ENCODE measurements at regions not wholly inside any gene's neighbourhood (a gene's known extent, or its start where the extent isn't known, plus 50 kb on each side); places are given as distances from the start of the nearest gene placed in this dataset.
A peak's percentile ranks its signal among the peaks of the same experiment; 100 is the strongest.

DNA sequence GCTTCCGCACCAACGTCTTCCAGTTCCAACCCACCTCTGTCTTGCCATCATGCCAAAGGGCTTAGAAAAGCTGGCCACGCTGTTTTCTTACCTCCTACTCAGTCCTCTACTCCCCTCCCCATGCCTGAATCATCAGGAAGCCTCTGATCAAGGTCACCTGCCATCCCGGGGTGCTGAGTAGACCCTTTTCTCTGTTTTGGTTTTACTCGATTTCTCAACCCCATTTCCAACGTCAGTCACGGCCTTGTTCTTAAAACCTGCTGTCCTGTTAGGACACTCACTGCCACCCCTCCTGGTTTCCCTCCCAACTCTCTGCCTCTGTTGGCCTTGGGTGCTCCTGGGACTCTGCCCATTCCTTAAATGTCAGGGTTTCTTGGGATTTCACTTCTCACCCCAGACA lies 350.1 kb downstream of the FOXO1 start:
- Histone ChIP-seq H3K27ac (ENCODE audit: low read depth in 2 of 2, low read length in 2 of 2) (no peak overlapping the region), H3K27me3 (ENCODE audit: control insufficient read depth, insufficient read depth, low read length) (no peaks in the 10 kb centered on the region), H3K9me3 (ENCODE audit: control insufficient read depth in 2 of 3, insufficient read depth in 1 of 3, low read length in 3 of 3) (no peaks in the 10 kb centered on the region), H3K4me1 (ENCODE audit: control insufficient read depth in 2 of 3, insufficient read depth in 2 of 3, low read depth in 1 of 3, low read length in 3 of 3) (no peaks in the 10 kb centered on the region), H3K9ac (ENCODE audit: low read length in 3 of 3) (no peak overlapping the region), H3K4me3 (ENCODE audit: low read length in 3 of 3) (no peak overlapping the region), H3K36me3 (ENCODE audit: control insufficient read depth in 2 of 3, insufficient read depth in 3 of 3, low read length in 3 of 3) (no peaks in the 10 kb centered on the region)
- intact Hi-C loops (cut with DNase I): no loop called here
- FAIRE-seq (no peak), DNase-seq (no peak)
- TF ChIP-seq, protein P1, sequence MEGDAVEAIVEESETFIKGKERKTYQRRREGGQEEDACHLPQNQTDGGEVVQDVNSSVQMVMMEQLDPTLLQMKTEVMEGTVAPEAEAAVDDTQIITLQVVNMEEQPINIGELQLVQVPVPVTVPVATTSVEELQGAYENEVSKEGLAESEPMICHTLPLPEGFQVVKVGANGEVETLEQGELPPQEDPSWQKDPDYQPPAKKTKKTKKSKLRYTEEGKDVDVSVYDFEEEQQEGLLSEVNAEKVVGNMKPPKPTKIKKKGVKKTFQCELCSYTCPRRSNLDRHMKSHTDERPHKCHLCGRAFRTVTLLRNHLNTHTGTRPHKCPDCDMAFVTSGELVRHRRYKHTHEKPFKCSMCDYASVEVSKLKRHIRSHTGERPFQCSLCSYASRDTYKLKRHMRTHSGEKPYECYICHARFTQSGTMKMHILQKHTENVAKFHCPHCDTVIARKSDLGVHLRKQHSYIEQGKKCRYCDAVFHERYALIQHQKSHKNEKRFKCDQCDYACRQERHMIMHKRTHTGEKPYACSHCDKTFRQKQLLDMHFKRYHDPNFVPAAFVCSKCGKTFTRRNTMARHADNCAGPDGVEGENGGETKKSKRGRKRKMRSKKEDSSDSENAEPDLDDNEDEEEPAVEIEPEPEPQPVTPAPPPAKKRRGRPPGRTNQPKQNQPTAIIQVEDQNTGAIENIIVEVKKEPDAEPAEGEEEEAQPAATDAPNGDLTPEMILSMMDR (IDR thresholded peaks at IDR 0.05; ENCODE audit: borderline replicate concordance, extremely low read depth, insufficient read depth): no peak

DNA sequence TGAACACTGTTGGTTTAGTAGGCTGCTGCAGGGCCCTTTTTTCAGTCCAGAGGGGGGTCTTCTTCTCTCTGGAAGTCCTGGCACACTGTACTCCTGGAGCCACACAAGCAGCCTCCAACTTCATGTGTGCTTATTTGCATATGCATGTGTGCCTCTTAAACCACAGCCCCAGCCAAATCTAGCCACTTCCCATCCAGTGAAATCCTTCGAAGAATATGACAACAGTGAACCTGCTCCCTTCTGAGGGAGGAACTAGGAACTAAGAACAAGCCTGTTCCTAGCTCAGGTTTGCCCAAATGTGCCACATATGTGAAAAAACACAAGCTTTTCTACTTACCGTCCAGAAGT lies 348.5 kb downstream of the FOXO1 start:
- H3K4me3 ChIP-seq (ENCODE audit: low read length in 3 of 3): no peak overlapping the region
- intact Hi-C loops (cut with DNase I): no loop called here
- H3K9ac ChIP-seq (ENCODE audit: low read length in 3 of 3): no peak overlapping the region
- H3K9me3 ChIP-seq (ENCODE audit: control insufficient read depth in 2 of 3, insufficient read depth in 1 of 3, low read length in 3 of 3): no peaks in the 10 kb centered on the region
- no peaks in the 10 kb centered on the region for H3K4me1 ChIP-seq (ENCODE audit: control insufficient read depth in 2 of 3, insufficient read depth in 2 of 3, low read depth in 1 of 3, low read length in 3 of 3)
- FAIRE-seq (no peak), DNase-seq (no peak)
- TF ChIP-seq, protein P1 (IDR thresholded peaks at IDR 0.05; ENCODE audit: borderline replicate concordance, extremely low read depth, insufficient read depth): no peak
- no peak overlapping the region for H3K27ac ChIP-seq (ENCODE audit: low read depth in 2 of 2, low read length in 2 of 2)
- no peaks in the 10 kb centered on the region for H3K27me3 ChIP-seq (ENCODE audit: control insufficient read depth, insufficient read depth, low read length)
- H3K36me3 ChIP-seq (ENCODE audit: control insufficient read depth in 2 of 3, insufficient read depth in 3 of 3, low read length in 3 of 3): no peaks in the 10 kb centered on the region

DNA sequence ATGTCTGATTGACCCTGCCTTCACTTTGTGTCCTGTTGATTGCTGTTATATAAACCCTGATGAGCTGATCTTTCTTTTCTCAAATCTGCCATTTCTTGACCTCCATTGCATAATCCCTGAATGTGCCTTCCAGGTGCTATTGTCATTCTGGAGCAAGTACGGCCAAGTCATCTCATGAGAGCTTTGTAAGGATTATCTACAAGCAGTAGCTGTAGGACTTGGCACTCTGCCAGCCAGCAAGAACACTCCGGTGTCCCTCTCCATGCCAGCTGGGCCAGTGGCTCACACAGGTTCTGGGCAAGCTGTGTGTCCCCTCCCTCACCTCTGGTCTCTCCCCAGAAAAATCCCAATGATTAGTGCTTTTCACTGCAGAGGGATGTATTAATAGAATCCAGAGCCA lies 348.1 kb downstream of the FOXO1 start:
- Histone ChIP-seq H3K9ac (ENCODE audit: low read length in 3 of 3) (no peak overlapping the region), H3K27ac (ENCODE audit: low read depth in 2 of 2, low read length in 2 of 2) (no peak overlapping the region), H3K9me3 (ENCODE audit: control insufficient read depth in 2 of 3, insufficient read depth in 1 of 3, low read length in 3 of 3) (no peaks in the 10 kb centered on the region), H3K4me1 (ENCODE audit: control insufficient read depth in 2 of 3, insufficient read depth in 2 of 3, low read depth in 1 of 3, low read length in 3 of 3) (no peaks in the 10 kb centered on the region), H3K4me3 (ENCODE audit: low read length in 3 of 3) (no peak overlapping the region), H3K27me3 (ENCODE audit: control insufficient read depth, insufficient read depth, low read length) (no peaks in the 10 kb centered on the region), H3K36me3 (ENCODE audit: control insufficient read depth in 2 of 3, insufficient read depth in 3 of 3, low read length in 3 of 3) (no peaks in the 10 kb centered on the region)
- DNase-seq (peak in 2 of 5 donors; percentile 23 to 71), FAIRE-seq (no peak)
- TF ChIP-seq, protein P1 (IDR thresholded peaks at IDR 0.05; ENCODE audit: borderline replicate concordance, extremely low read depth, insufficient read depth): no peak
- intact Hi-C loops (cut with DNase I): no loop called here
